Colonic mucosa (tissue), 4 donors: ENCODE measurements at regions not wholly inside any gene's neighbourhood (a gene's known extent, or its start where the extent isn't known, plus 50 kb on each side); places are given as distances from the start of the nearest gene placed in this dataset.

Experiments used
- DNase-seq: peaks from one replicate; pipeline ENCODE4 v3.0.0-alpha.2; 2020
- H3K27ac ChIP-seq: fragments of 200-600 bp; one replicate; pipeline ENCODE4 v1.8.0; 2021
- H3K27me3 ChIP-seq: fragments of 200-600 bp; one replicate; pipeline ENCODE4 v1.8.0; 2021
- H3K36me3 ChIP-seq: fragments of 200-600 bp; one replicate; pipeline ENCODE4 v1.8.0; 2021
- H3K4me1 ChIP-seq: fragments of 200-600 bp; one replicate; pipeline ENCODE4 v1.8.0; 2021; ENCODE audit warnings: mild to moderate bottlenecking
- H3K4me3 ChIP-seq: fragments of 200-600 bp; one replicate; pipeline ENCODE4 v1.8.0; 2021
- H3K9ac ChIP-seq, 2 donors: one replicate each; pipeline ENCODE4 v1.7.0; 2013; ENCODE audit warnings: control low read depth in 2 of 2, low read depth in 2 of 2, low read length in 2 of 2
- H3K9me3 ChIP-seq: fragments of 200-600 bp; one replicate; pipeline ENCODE4 v1.8.0; 2021
- intact Hi-C: fragments of 100-400 bp; cut with DNase I; formaldehyde crosslinking; loops from one replicate; pipeline ENCODE4 v1.14.1; 2022
- TF ChIP-seq, protein P1 (sequence below): fragments of 200-600 bp; IDR thresholded peaks from one replicate; pipeline ENCODE4 v1.8.0; 2022; ENCODE audit warnings: antibody characterized with exemption, mild to moderate bottlenecking
- donor health status: healthy.
- donor health status: DM: no; HTN: no; CAD: no.
- donor health status: DM: no; HTN: no; CAD: no.

- no peaks in the 10 kb centered on the region for H3K27me3 ChIP-seq
- H3K27ac ChIP-seq = no peak overlapping the region
- intact Hi-C loops = no loop called here
- no peak overlapping the region for H3K9ac ChIP-seq
- no peaks in the 10 kb centered on the region for H3K9me3 ChIP-seq
- H3K4me3 ChIP-seq = no peak overlapping the region
- TF ChIP-seq, protein P1, sequence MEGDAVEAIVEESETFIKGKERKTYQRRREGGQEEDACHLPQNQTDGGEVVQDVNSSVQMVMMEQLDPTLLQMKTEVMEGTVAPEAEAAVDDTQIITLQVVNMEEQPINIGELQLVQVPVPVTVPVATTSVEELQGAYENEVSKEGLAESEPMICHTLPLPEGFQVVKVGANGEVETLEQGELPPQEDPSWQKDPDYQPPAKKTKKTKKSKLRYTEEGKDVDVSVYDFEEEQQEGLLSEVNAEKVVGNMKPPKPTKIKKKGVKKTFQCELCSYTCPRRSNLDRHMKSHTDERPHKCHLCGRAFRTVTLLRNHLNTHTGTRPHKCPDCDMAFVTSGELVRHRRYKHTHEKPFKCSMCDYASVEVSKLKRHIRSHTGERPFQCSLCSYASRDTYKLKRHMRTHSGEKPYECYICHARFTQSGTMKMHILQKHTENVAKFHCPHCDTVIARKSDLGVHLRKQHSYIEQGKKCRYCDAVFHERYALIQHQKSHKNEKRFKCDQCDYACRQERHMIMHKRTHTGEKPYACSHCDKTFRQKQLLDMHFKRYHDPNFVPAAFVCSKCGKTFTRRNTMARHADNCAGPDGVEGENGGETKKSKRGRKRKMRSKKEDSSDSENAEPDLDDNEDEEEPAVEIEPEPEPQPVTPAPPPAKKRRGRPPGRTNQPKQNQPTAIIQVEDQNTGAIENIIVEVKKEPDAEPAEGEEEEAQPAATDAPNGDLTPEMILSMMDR = no peak
- H3K4me1 ChIP-seq = no peaks in the 10 kb centered on the region
- H3K36me3 ChIP-seq = no peaks in the 10 kb centered on the region
- no peak for DNase-seq
These were observed 433.9 kb downstream of the SIPA1L2 start for GRCh38 chr1:232196042-232196441.

GRCh38 chr1:232194424-232194823 lies 435.5 kb downstream of the SIPA1L2 start:
- Histone ChIP-seq H3K4me3 (no peak overlapping the region), H3K9ac (no peak overlapping the region), H3K9me3 (no peaks in the 10 kb centered on the region), H3K36me3 (no peaks in the 10 kb centered on the region), H3K4me1 (no peaks in the 10 kb centered on the region), H3K27ac (no peak overlapping the region), H3K27me3 (no peaks in the 10 kb centered on the region)
- DNase-seq = no peak
- intact Hi-C loops = no loop called here
- TF ChIP-seq, protein P1 = no peak

GRCh38 chr1:232193451-232193783 lies 436.5 kb downstream of the SIPA1L2 start:
- Histone ChIP-seq H3K27me3 (no peaks in the 10 kb centered on the region), H3K27ac (no peak overlapping the region), H3K9ac (no peak overlapping the region), H3K36me3 (no peaks in the 10 kb centered on the region), H3K4me3 (no peak overlapping the region), H3K9me3 (no peaks in the 10 kb centered on the region), H3K4me1 (no peaks in the 10 kb centered on the region)
- DNase-seq = no peak
- intact Hi-C loops = no loop called here
- TF ChIP-seq, protein P1 = no peak

DNA sequence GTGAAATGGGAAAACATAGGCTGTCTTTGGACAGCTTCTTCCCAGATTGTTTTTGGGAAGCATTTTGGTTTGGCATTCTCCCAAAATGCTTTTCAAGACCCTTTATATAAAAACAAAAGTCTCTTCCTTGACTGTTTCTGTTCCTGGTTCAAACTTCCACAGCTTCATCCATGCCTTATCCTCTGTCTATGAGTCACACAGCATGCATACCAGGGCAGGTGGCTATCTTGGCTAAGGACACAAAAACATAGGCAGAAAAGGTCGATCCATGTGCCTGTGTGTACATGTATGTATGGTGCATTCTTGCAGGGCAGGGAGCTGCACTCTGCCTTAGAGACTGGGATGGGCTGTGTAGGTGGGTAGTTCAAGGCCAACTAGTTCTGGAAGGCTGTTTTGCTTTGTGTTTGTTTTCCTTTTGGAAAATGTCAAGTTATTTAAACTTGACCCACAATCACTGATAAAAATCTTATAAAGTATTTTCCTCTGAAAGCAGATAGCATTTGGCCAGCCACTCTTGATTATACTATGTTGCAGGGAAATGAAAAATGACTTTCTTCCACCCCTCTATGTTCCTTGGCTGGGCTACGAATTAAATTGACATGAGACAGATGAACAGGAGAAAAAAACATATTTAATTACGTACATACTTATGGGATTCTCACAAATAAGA lies 437.0 kb downstream of the SIPA1L2 start:
- Histone ChIP-seq H3K27me3 (no peaks in the 10 kb centered on the region), H3K9me3 (no peaks in the 10 kb centered on the region), H3K4me3 (no peak overlapping the region), H3K9ac (no peak overlapping the region), H3K36me3 (no peaks in the 10 kb centered on the region), H3K27ac (no peak overlapping the region), H3K4me1 (no peaks in the 10 kb centered on the region)
- intact Hi-C loops = no loop called here
- TF ChIP-seq, protein P1 = no peak
- no peak for DNase-seq

DNA sequence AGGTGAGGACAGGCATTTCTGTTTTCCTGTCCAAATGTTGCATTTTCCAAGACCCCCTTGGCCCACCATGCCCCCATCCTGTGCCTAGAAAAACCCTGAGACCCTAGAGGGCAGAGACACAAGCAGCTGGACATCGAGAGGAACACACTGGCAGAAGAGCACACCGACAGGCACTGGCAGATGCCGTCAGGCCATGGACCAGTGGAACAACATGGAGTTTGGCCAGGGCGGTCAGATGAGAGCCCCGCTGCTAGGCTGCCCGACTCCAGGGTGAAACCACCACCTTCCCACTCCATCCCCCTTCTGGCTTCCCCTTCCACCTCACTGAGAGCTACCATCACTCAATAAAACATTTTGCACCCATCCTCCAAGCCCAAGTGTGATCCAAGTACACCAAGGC lies 438.4 kb downstream of the SIPA1L2 start:
- no peak for DNase-seq
- no peak overlapping the region for H3K9ac ChIP-seq
- H3K27me3 ChIP-seq = no peaks in the 10 kb centered on the region
- TF ChIP-seq, protein P1 = no peak
- no peaks in the 10 kb centered on the region for H3K36me3 ChIP-seq
- no peaks in the 10 kb centered on the region for H3K4me1 ChIP-seq
- intact Hi-C loops = no loop called here
- no peak overlapping the region for H3K4me3 ChIP-seq
- no peak overlapping the region for H3K27ac ChIP-seq
- H3K9me3 ChIP-seq = no peaks in the 10 kb centered on the region
